ENCODE measurements at regions not wholly inside any gene's neighbourhood (a gene's known extent, or its start where the extent isn't known, plus 50 kb on each side); places are given as distances from the start of the nearest gene placed in this dataset.
A peak's percentile ranks its signal among the peaks of the same experiment; 100 is the strongest.

GRCh38 chr13:90416519-90416918 is 931.0 kb upstream of the MIR17HG start:
- no peak for ATAC-seq
- TF ChIP-seq RAD21 (IDR thresholded peaks at IDR 0.05; ENCODE audit: low read depth) (no peak), CEBPB (IDR thresholded peaks at IDR 0.05; ENCODE audit: low read depth) (no peak), FOSL1 (IDR thresholded peaks at IDR 0.05; ENCODE audit: low read depth) (no peak), JUND (IDR thresholded peaks at IDR 0.05) (no peak), ZNF274 (IDR thresholded peaks at IDR 0.05; ENCODE audit: low read depth, low read length) (no peak), SP1 (IDR thresholded peaks at IDR 0.05; ENCODE audit: low read depth) (no peak), POLR2AphosphoS5 (IDR thresholded peaks at IDR 0.05; ENCODE audit: low read depth, low read length) (no peak), ZFX (IDR thresholded peaks at IDR 0.05) (no peak), MAX (IDR thresholded peaks at IDR 0.05) (no peak), CBX3 (IDR thresholded peaks at IDR 0.05; ENCODE audit: low read depth) (no peak), EZH2phosphoT487 (IDR thresholded peaks at IDR 0.05; ENCODE audit: borderline replicate concordance) (no peak), POLR2A (IDR thresholded peaks at IDR 0.05; ENCODE audit: borderline replicate concordance, extremely low read depth, insufficient read depth, insufficient read length) (no peak), EGR1 (IDR thresholded peaks at IDR 0.05; ENCODE audit: low read depth) (no peak), ELF1 (IDR thresholded peaks at IDR 0.05; ENCODE audit: borderline replicate concordance, low read depth) (no peak)
- no peaks in the 10 kb centered on the region for H4K20me1 ChIP-seq (ENCODE audit: insufficient read depth)
- H3K79me2 ChIP-seq (ENCODE audit: insufficient read depth, low read length): no peaks in the 10 kb centered on the region
- ChIA-PET RAD21 (ENCODE audit: low non-redundant PET in 1 of 2, low total read pairs in 2 of 2, uncharacterized antibody in 2 of 2, unreplicated experiment in 2 of 2) (no interaction called here), CTCF (no interaction called here), POLR2A (no interaction called here)
- intact Hi-C loops (cut with micrococcal nuclease): no loop called here
- no peaks in the 10 kb centered on the region for H3K27me3 ChIP-seq (ENCODE audit: insufficient read depth, low read length)
- H3K27ac ChIP-seq (ENCODE audit: low read depth, low read length): no peak overlapping the region
- no peak overlapping the region for H2AFZ ChIP-seq (ENCODE audit: low read depth, low read length, poor library complexity, severe bottlenecking)
- peak overlapping the region; percentile 28; the same call in 1 of the 2 replicates for H3K4me2 ChIP-seq (ENCODE audit: low read length)
- H3K4me3 ChIP-seq (replicated peaks in 1 of 2; ENCODE audit: low read depth in 1 of 2, low read length in 2 of 2): no peak overlapping the region
- no peak overlapping the region for H3K9ac ChIP-seq (ENCODE audit: low read length)
- no peak for DNase-seq (ENCODE audit: low read depth, low spot score)
- H3K9me2 ChIP-seq (ENCODE audit: insufficient read depth): no peaks in the 10 kb centered on the region
- H3K9me3 ChIP-seq (ENCODE audit: control insufficient read depth in 1 of 2, insufficient read depth in 1 of 2, low read depth in 1 of 2, low read length in 2 of 2): no peaks in the 10 kb centered on the region
- no TSS peak for BruUV-seq (replicated peaks)
- no peaks in the 10 kb centered on the region for H3K36me3 ChIP-seq (ENCODE audit: control insufficient read depth in 1 of 2, insufficient read depth in 2 of 2, low read length in 2 of 2)
- peaks cover 15 to 27% of the 10 kb centered on the region in 2 experiments; a peak in 3 of 4 replicates for H3K4me1 ChIP-seq (ENCODE audit: control insufficient read depth in 1 of 2, insufficient read depth in 2 of 2, low read length in 2 of 2)

- ChIA-PET POLR2A (no interaction called here), CTCF (no interaction called here), RAD21 (ENCODE audit: low non-redundant PET in 1 of 2, low total read pairs in 2 of 2, uncharacterized antibody in 2 of 2, unreplicated experiment in 2 of 2) (no interaction called here)
- no peaks in the 10 kb centered on the region for H3K79me2 ChIP-seq (ENCODE audit: insufficient read depth, low read length)
- H2AFZ ChIP-seq (ENCODE audit: low read depth, low read length, poor library complexity, severe bottlenecking): peak overlapping the region; percentile 3
- peaks cover 15 to 27% of the 10 kb centered on the region in 2 experiments; a peak in 3 of 4 replicates for H3K4me1 ChIP-seq (ENCODE audit: control insufficient read depth in 1 of 2, insufficient read depth in 2 of 2, low read length in 2 of 2)
- intact Hi-C loops (cut with micrococcal nuclease): no loop called here
- no peaks in the 10 kb centered on the region for H3K27me3 ChIP-seq (ENCODE audit: insufficient read depth, low read length)
- no peak for DNase-seq (ENCODE audit: low read depth, low spot score)
- BruUV-seq (replicated peaks): no TSS peak
- H3K4me3 ChIP-seq (replicated peaks in 1 of 2; ENCODE audit: low read depth in 1 of 2, low read length in 2 of 2): no peak overlapping the region
- H3K27ac ChIP-seq (ENCODE audit: low read depth, low read length): no peak overlapping the region
- no peak for TF ChIP-seq CBX3 (IDR thresholded peaks at IDR 0.05; ENCODE audit: low read depth)
- TF ChIP-seq FOSL1 (IDR thresholded peaks at IDR 0.05; ENCODE audit: low read depth): no peak
- TF ChIP-seq CTCF (IDR thresholded peaks at IDR 0.05 in 2 of 3, conservative IDR thresholded peaks at IDR 0.05 in 1 of 3; ENCODE audit: borderline replicate concordance in 1 of 3, insufficient read depth in 1 of 3, low read depth in 2 of 3, low read length in 2 of 3): no peak
- no peak for TF ChIP-seq ZBTB33 (IDR thresholded peaks at IDR 0.05; ENCODE audit: extremely low read depth, insufficient replicate concordance, low read length)
- TF ChIP-seq ATF3 (IDR thresholded peaks at IDR 0.05): no peak
- no peak for TF ChIP-seq JUND (IDR thresholded peaks at IDR 0.05)
- no peak for TF ChIP-seq EZH2 (IDR thresholded peaks at IDR 0.05)
- TF ChIP-seq POLR2AphosphoS5 (IDR thresholded peaks at IDR 0.05; ENCODE audit: low read depth, low read length): no peak
- no peak for TF ChIP-seq ZFX (IDR thresholded peaks at IDR 0.05)
- TF ChIP-seq ZNF274 (IDR thresholded peaks at IDR 0.05; ENCODE audit: low read depth, low read length): no peak
- no peak for TF ChIP-seq ELF1 (IDR thresholded peaks at IDR 0.05; ENCODE audit: borderline replicate concordance, low read depth)
- H3K9ac ChIP-seq (ENCODE audit: low read length): no peak overlapping the region
- no peaks in the 10 kb centered on the region for H3K9me3 ChIP-seq (ENCODE audit: control insufficient read depth in 1 of 2, insufficient read depth in 1 of 2, low read depth in 1 of 2, low read length in 2 of 2)
- no peaks in the 10 kb centered on the region for H3K9me2 ChIP-seq (ENCODE audit: insufficient read depth)
- ATAC-seq: no peak
- peak overlapping the region; percentile 28; the same call in 1 of the 2 replicates for H3K4me2 ChIP-seq (ENCODE audit: low read length)
- H3K36me3 ChIP-seq (ENCODE audit: control insufficient read depth in 1 of 2, insufficient read depth in 2 of 2, low read length in 2 of 2): no peaks in the 10 kb centered on the region
- H4K20me1 ChIP-seq (ENCODE audit: insufficient read depth): no peaks in the 10 kb centered on the region
These were observed 930.5 kb upstream of the MIR17HG start for GRCh38 chr13:90416938-90417337.

Measured in HCT116 (cell line).